SU-DHL-6 (cell line): ENCODE measurements at regions not wholly inside any gene's neighbourhood (a gene's known extent, or its start where the extent isn't known, plus 50 kb on each side); places are given as distances from the start of the nearest gene placed in this dataset.

ENCODE experiments used
- CTCF ChIP-seq: fragments of 200-600 bp; sonication (generic); IDR thresholded peaks from one replicate; pipeline ENCODE4 v1.5.1; 2017; ENCODE audit warnings: antibody characterized with exemption, mild to moderate bottlenecking, low read length, moderate library complexity; ENCODE audit not compliant: insufficient read depth, poor library complexity, severe bottlenecking
- EZH2phosphoT487 ChIP-seq: fragments of 200-600 bp; sonication (generic), shearing (Covaris generic); conservative IDR thresholded peaks from 2 replicates; pipeline ENCODE4 v1.6.1; 2018; ENCODE audit warnings: mild to moderate bottlenecking, antibody characterized with exemption, low read length, moderate library complexity, mixed read lengths

GRCh38 chr6:134851548-134851947 lies 98.4 kb downstream of the ALDH8A1 start:
- TF ChIP-seq CTCF = no peak
- no peak for TF ChIP-seq EZH2phosphoT487
